ENCODE measurements at regions not wholly inside any gene's neighbourhood (a gene's known extent, or its start where the extent isn't known, plus 50 kb on each side); places are given as distances from the start of the nearest gene placed in this dataset.

- Histone ChIP-seq H3K36me3 (no peaks in the 10 kb centered on the region), H3K27ac (no peak overlapping the region), H3K9me3 (no peaks in the 10 kb centered on the region), H3K4me3 (no peak overlapping the region), H3K4me1 (no peaks in the 10 kb centered on the region), H3K27me3 (no peaks in the 10 kb centered on the region)
- ATAC-seq, result no peak
- TF ChIP-seq POLR2AphosphoS5 (IDR thresholded peaks at IDR 0.05) (no peak), EP300 (IDR thresholded peaks at IDR 0.05) (no peak), CTCF (IDR thresholded peaks at IDR 0.05) (no peak), POLR2A (IDR thresholded peaks at IDR 0.05) (no peak)
- 27 to 52% methylated on average over 2 of the region's 2 CpGs for WGBS, 2 donors (ENCODE audit: low coverage in 1 of 2)
These were observed 235.7 kb downstream of the PTH2R start for GRCh38 chr2:208642125-208642779.

GRCh38 chr2:208643145-208643544 lies 236.6 kb downstream of the PTH2R start:
- H3K4me3 ChIP-seq, result no peak overlapping the region
- no peak for TF ChIP-seq CTCF (IDR thresholded peaks at IDR 0.05)
- TF ChIP-seq POLR2A (IDR thresholded peaks at IDR 0.05), result no peak
- TF ChIP-seq EP300 (IDR thresholded peaks at IDR 0.05), result no peak
- no peak for TF ChIP-seq POLR2AphosphoS5 (IDR thresholded peaks at IDR 0.05)
- H3K27ac ChIP-seq, result no peak overlapping the region
- WGBS, 2 donors (ENCODE audit: low coverage in 1 of 2), result 70 to 79% methylated on average over 1 of the region's 1 CpG
- no peaks in the 10 kb centered on the region for H3K27me3 ChIP-seq
- ATAC-seq, result no peak
- no peaks in the 10 kb centered on the region for H3K9me3 ChIP-seq
- H3K36me3 ChIP-seq, result no peaks in the 10 kb centered on the region
- H3K4me1 ChIP-seq, result no peaks in the 10 kb centered on the region

- Histone ChIP-seq H3K27ac (no peak overlapping the region), H3K27me3 (no peaks in the 10 kb centered on the region), H3K36me3 (no peaks in the 10 kb centered on the region), H3K4me3 (no peak overlapping the region), H3K9me3 (no peaks in the 10 kb centered on the region), H3K4me1 (no peaks in the 10 kb centered on the region)
- no peak for ATAC-seq
- WGBS, 2 donors (ENCODE audit: low coverage in 1 of 2), result 80 to 83% methylated on average over 1 of the region's 1 CpG
- TF ChIP-seq POLR2A (IDR thresholded peaks at IDR 0.05) (no peak), EP300 (IDR thresholded peaks at IDR 0.05) (no peak), CTCF (IDR thresholded peaks at IDR 0.05) (no peak), POLR2AphosphoS5 (IDR thresholded peaks at IDR 0.05) (no peak)
These were observed 238.6 kb downstream of the PTH2R start for GRCh38 chr2:208645226-208645625.

- no peaks in the 10 kb centered on the region for H3K27me3 ChIP-seq
- no peak for ATAC-seq
- 65 to 70% methylated on average over 3 to 4 of the region's 4 CpGs for WGBS, 2 donors (ENCODE audit: low coverage in 1 of 2)
- H3K27ac ChIP-seq, result no peak overlapping the region
- TF ChIP-seq CTCF (IDR thresholded peaks at IDR 0.05), result no peak
- no peak for TF ChIP-seq POLR2A (IDR thresholded peaks at IDR 0.05)
- no peak for TF ChIP-seq POLR2AphosphoS5 (IDR thresholded peaks at IDR 0.05)
- no peak for TF ChIP-seq EP300 (IDR thresholded peaks at IDR 0.05)
- H3K4me3 ChIP-seq, result no peak overlapping the region
- no peaks in the 10 kb centered on the region for H3K4me1 ChIP-seq
- H3K36me3 ChIP-seq, result no peaks in the 10 kb centered on the region
- H3K9me3 ChIP-seq, result no peaks in the 10 kb centered on the region
These were observed 241.8 kb downstream of the PTH2R start for GRCh38 chr2:208648368-208648767.

- Histone ChIP-seq H3K27me3 (no peaks in the 10 kb centered on the region), H3K9me3 (no peaks in the 10 kb centered on the region), H3K27ac (no peak overlapping the region), H3K36me3 (no peaks in the 10 kb centered on the region), H3K4me1 (no peaks in the 10 kb centered on the region), H3K4me3 (no peak overlapping the region)
- WGBS, 2 donors (ENCODE audit: low coverage in 1 of 2), result 65 to 80% methylated on average over 3 of the region's 3 CpGs
- no peak for ATAC-seq
- TF ChIP-seq EP300 (IDR thresholded peaks at IDR 0.05), result no peak
- no peak for TF ChIP-seq POLR2AphosphoS5 (IDR thresholded peaks at IDR 0.05)
- no peak for TF ChIP-seq CTCF (IDR thresholded peaks at IDR 0.05)
- no peak for TF ChIP-seq POLR2A (IDR thresholded peaks at IDR 0.05)
These were observed 246.8 kb downstream of the PTH2R start for GRCh38 chr2:208653383-208653782.
